HG03457 (cell line): ENCODE measurements at regions not wholly inside any gene's neighbourhood (a gene's known extent, or its start where the extent isn't known, plus 50 kb on each side); places are given as distances from the start of the nearest gene placed in this dataset.
"Not testable (repeated sequence)": the region's sequence is repeated elsewhere in the genome, so short reads cannot be mapped to it uniquely, and the experiment has no call there.

Experiments used
- ATAC-seq: cut with Tn5 transposase; IDR thresholded peaks from one replicate; pipeline ENCODE4 v1.9.1; 2021; ENCODE audit warnings: moderate number of reproducible peaks; ENCODE audit not compliant: unreplicated experiment

- ATAC-seq: no peak
These were observed 517.4 kb downstream of the CCSER2 start for GRCh38 chr10:84845628-84846261.

- ATAC-seq: no peak
These were observed 518.4 kb downstream of the CCSER2 start for GRCh38 chr10:84846658-84847316.

- ATAC-seq: no peak
These were observed 520.6 kb downstream of the CCSER2 start for GRCh38 chr10:84848967-84849366.

GRCh38 chr10:84850826-84851225 lies 522.4 kb downstream of the CCSER2 start:
- no peak for ATAC-seq

- ATAC-seq: no peak
These were observed 526.0 kb downstream of the CCSER2 start for GRCh38 chr10:84854439-84854838.

- ATAC-seq: no peak
These were observed 532.5 kb downstream of the CCSER2 start for GRCh38 chr10:84860855-84861254.

- no peak for ATAC-seq
These were observed 534.2 kb downstream of the CCSER2 start for GRCh38 chr10:84862551-84862950.

- no peak for ATAC-seq
These were observed 535.3 kb downstream of the CCSER2 start for GRCh38 chr10:84863675-84864074.

- no peak for ATAC-seq
These were observed 548.0 kb downstream of the CCSER2 start for GRCh38 chr10:84876116-84876999.

- no peak for ATAC-seq
These were observed 551.6 kb downstream of the CCSER2 start for GRCh38 chr10:84879991-84880390.

GRCh38 chr10:84881696-84882095 lies 553.3 kb downstream of the CCSER2 start:
- not testable (repeated sequence) for ATAC-seq

- ATAC-seq: no peak
These were observed 562.3 kb downstream of the CCSER2 start for GRCh38 chr10:84890706-84891105.

GRCh38 chr10:84891631-84892030 lies 563.2 kb downstream of the CCSER2 start:
- ATAC-seq: no peak

GRCh38 chr10:84895541-84895940 lies 567.2 kb downstream of the CCSER2 start:
- no peak for ATAC-seq

GRCh38 chr10:84896909-84897308 lies 568.5 kb downstream of the CCSER2 start:
- ATAC-seq: no peak

- ATAC-seq: no peak
These were observed 570.9 kb downstream of the CCSER2 start for GRCh38 chr10:84899268-84899667.

- no peak for ATAC-seq
These were observed 571.8 kb downstream of the CCSER2 start for GRCh38 chr10:84900141-84900540.

- ATAC-seq: no peak
These were observed 573.5 kb downstream of the CCSER2 start for GRCh38 chr10:84901885-84902284.

GRCh38 chr10:84902553-84902952 lies 574.2 kb downstream of the CCSER2 start:
- no peak for ATAC-seq

GRCh38 chr10:84903320-84903719 lies 574.9 kb downstream of the CCSER2 start:
- no peak for ATAC-seq

- no peak for ATAC-seq
These were observed 579.1 kb downstream of the CCSER2 start for GRCh38 chr10:84907461-84908009.
